Testis (tissue), 2 donors: ENCODE measurements at regions not wholly inside any gene's neighbourhood (a gene's known extent, or its start where the extent isn't known, plus 50 kb on each side); places are given as distances from the start of the nearest gene placed in this dataset.

ENCODE experiments used
- POLR2A ChIP-seq: fragments of 450-650 bp; IDR thresholded peaks from one replicate; pipeline ENCODE4 v1.6.1; 2017; ENCODE audit warnings: antibody characterized with exemption, mild to moderate bottlenecking, moderate library complexity
- TF ChIP-seq, protein P1 (sequence below), 3 experiments: fragments of 450-650 bp in 2 of 3; fragments of 200-600 bp in 1 of 3; sonication (generic) in 1 of 3; IDR thresholded peaks; one replicate each; pipeline ENCODE4 v1.5.1; 2016 to 2019; ENCODE audit warnings: antibody characterized with exemption in 3 of 3, mild to moderate bottlenecking in 2 of 3, moderate library complexity in 1 of 3

DNA sequence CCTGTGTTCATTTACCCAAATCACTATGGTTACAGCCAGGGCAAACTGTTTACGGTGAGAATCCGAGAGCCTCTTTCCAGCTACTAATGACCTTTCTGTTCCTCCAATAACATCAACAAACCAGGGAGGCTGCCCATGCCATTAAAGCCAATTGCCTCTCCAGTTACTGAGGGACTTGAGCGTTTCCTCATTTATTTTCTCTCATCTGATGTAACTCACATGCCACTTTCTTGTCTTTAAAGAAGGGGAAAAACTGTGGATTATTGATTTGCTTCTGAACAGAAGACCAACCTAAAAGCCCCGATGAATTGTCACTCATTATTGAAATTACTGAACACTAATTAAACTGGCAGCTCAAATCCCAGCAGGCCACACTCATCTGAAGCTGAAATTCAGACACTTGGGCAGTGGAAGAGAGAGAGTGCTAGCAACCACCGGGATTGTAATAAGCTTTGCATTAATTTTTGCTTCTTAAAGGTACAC, 595.8 kb upstream of the MKI67 start:
- TF ChIP-seq, protein P1, sequence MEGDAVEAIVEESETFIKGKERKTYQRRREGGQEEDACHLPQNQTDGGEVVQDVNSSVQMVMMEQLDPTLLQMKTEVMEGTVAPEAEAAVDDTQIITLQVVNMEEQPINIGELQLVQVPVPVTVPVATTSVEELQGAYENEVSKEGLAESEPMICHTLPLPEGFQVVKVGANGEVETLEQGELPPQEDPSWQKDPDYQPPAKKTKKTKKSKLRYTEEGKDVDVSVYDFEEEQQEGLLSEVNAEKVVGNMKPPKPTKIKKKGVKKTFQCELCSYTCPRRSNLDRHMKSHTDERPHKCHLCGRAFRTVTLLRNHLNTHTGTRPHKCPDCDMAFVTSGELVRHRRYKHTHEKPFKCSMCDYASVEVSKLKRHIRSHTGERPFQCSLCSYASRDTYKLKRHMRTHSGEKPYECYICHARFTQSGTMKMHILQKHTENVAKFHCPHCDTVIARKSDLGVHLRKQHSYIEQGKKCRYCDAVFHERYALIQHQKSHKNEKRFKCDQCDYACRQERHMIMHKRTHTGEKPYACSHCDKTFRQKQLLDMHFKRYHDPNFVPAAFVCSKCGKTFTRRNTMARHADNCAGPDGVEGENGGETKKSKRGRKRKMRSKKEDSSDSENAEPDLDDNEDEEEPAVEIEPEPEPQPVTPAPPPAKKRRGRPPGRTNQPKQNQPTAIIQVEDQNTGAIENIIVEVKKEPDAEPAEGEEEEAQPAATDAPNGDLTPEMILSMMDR (IDR thresholded peaks at IDR 0.05): no peak
- no peak for TF ChIP-seq POLR2A
